ENCODE measurements at regions not wholly inside any gene's neighbourhood (a gene's known extent, or its start where the extent isn't known, plus 50 kb on each side); places are given as distances from the start of the nearest gene placed in this dataset.

GRCh38 chr13:90696656-90697055 is 650.8 kb upstream of the MIR17HG start:
- no peak overlapping the region for H3K4me3 Mint-ChIP-seq

GRCh38 chr13:90700340-90700739 is 647.1 kb upstream of the MIR17HG start:
- H3K36me3 Mint-ChIP-seq: no peaks in the 10 kb centered on the region
- H3K27me3 Mint-ChIP-seq: no peaks in the 10 kb centered on the region
- no peaks in the 10 kb centered on the region for H3K4me1 Mint-ChIP-seq
- H3K4me3 Mint-ChIP-seq: no peak overlapping the region
- H3K27ac Mint-ChIP-seq: no peak overlapping the region
- no peaks in the 10 kb centered on the region for H3K9me3 Mint-ChIP-seq

More at GRCh38 chr13:90696656-90697055, 650.8 kb upstream of the MIR17HG start:
- Mint-ChIP-seq H3K27me3 (no peaks in the 10 kb centered on the region), H3K27ac (no peak overlapping the region), H3K4me1 (no peaks in the 10 kb centered on the region), H3K9me3 (no peaks in the 10 kb centered on the region), H3K36me3 (no peaks in the 10 kb centered on the region)

- no peak overlapping the region for H3K27ac Mint-ChIP-seq
- H3K9me3 Mint-ChIP-seq: no peaks in the 10 kb centered on the region
- no peak overlapping the region for H3K4me3 Mint-ChIP-seq
- no peaks in the 10 kb centered on the region for H3K36me3 Mint-ChIP-seq
- H3K4me1 Mint-ChIP-seq: no peaks in the 10 kb centered on the region
- H3K27me3 Mint-ChIP-seq: no peaks in the 10 kb centered on the region
These were observed 646.2 kb upstream of the MIR17HG start for GRCh38 chr13:90701264-90701663.

- no peaks in the 10 kb centered on the region for H3K9me3 Mint-ChIP-seq
- H3K36me3 Mint-ChIP-seq: no peaks in the 10 kb centered on the region
- H3K27ac Mint-ChIP-seq: no peak overlapping the region
- H3K4me3 Mint-ChIP-seq: no peak overlapping the region
- H3K27me3 Mint-ChIP-seq: no peaks in the 10 kb centered on the region
- H3K4me1 Mint-ChIP-seq: no peaks in the 10 kb centered on the region
These were observed 645.4 kb upstream of the MIR17HG start for GRCh38 chr13:90702050-90702449.

- H3K4me3 Mint-ChIP-seq: no peak overlapping the region
- no peaks in the 10 kb centered on the region for H3K27me3 Mint-ChIP-seq
- H3K9me3 Mint-ChIP-seq: peaks cover 7% of the 10 kb centered on the region
- H3K27ac Mint-ChIP-seq: no peak overlapping the region
- no peaks in the 10 kb centered on the region for H3K36me3 Mint-ChIP-seq
- H3K4me1 Mint-ChIP-seq: no peaks in the 10 kb centered on the region
These were observed 640.9 kb upstream of the MIR17HG start for GRCh38 chr13:90706631-90707030.

GRCh38 chr13:90708128-90708527 is 639.4 kb upstream of the MIR17HG start:
- Mint-ChIP-seq H3K9me3 (peaks cover 7% of the 10 kb centered on the region), H3K36me3 (no peaks in the 10 kb centered on the region), H3K27ac (no peak overlapping the region), H3K27me3 (no peaks in the 10 kb centered on the region), H3K4me1 (no peaks in the 10 kb centered on the region), H3K4me3 (no peak overlapping the region)

- H3K27me3 Mint-ChIP-seq: no peaks in the 10 kb centered on the region
- H3K9me3 Mint-ChIP-seq: peaks cover 7% of the 10 kb centered on the region
- no peak overlapping the region for H3K4me3 Mint-ChIP-seq
- no peaks in the 10 kb centered on the region for H3K4me1 Mint-ChIP-seq
- H3K36me3 Mint-ChIP-seq: no peaks in the 10 kb centered on the region
- H3K27ac Mint-ChIP-seq: no peak overlapping the region
These were observed 638.2 kb upstream of the MIR17HG start for GRCh38 chr13:90709319-90709718.

- H3K36me3 Mint-ChIP-seq: no peaks in the 10 kb centered on the region
- no peak overlapping the region for H3K27ac Mint-ChIP-seq
- H3K9me3 Mint-ChIP-seq: peaks cover 7% of the 10 kb centered on the region
- no peaks in the 10 kb centered on the region for H3K27me3 Mint-ChIP-seq
- H3K4me3 Mint-ChIP-seq: no peak overlapping the region
- H3K4me1 Mint-ChIP-seq: no peaks in the 10 kb centered on the region
These were observed 637.2 kb upstream of the MIR17HG start for GRCh38 chr13:90710164-90710759.

GRCh38 chr13:90713441-90714133 is 633.9 kb upstream of the MIR17HG start:
- no peaks in the 10 kb centered on the region for H3K27me3 Mint-ChIP-seq
- H3K27ac Mint-ChIP-seq: no peak overlapping the region
- H3K4me3 Mint-ChIP-seq: no peak overlapping the region
- H3K4me1 Mint-ChIP-seq: no peaks in the 10 kb centered on the region
- H3K9me3 Mint-ChIP-seq: peaks cover 12% of the 10 kb centered on the region
- no peaks in the 10 kb centered on the region for H3K36me3 Mint-ChIP-seq

GRCh38 chr13:90715485-90715884 is 632.0 kb upstream of the MIR17HG start:
- no peaks in the 10 kb centered on the region for H3K27me3 Mint-ChIP-seq
- no peaks in the 10 kb centered on the region for H3K36me3 Mint-ChIP-seq
- H3K9me3 Mint-ChIP-seq: peaks cover 5% of the 10 kb centered on the region
- no peak overlapping the region for H3K4me3 Mint-ChIP-seq
- H3K4me1 Mint-ChIP-seq: no peaks in the 10 kb centered on the region
- H3K27ac Mint-ChIP-seq: no peak overlapping the region

GRCh38 chr13:90717451-90717936 is 630.0 kb upstream of the MIR17HG start:
- no peaks in the 10 kb centered on the region for H3K36me3 Mint-ChIP-seq
- peaks cover 9% of the 10 kb centered on the region for H3K9me3 Mint-ChIP-seq

GRCh38 chr13:90719461-90719860 is 628.0 kb upstream of the MIR17HG start:
- no peaks in the 10 kb centered on the region for H3K36me3 Mint-ChIP-seq
- no peak overlapping the region for H3K27ac Mint-ChIP-seq
- no peaks in the 10 kb centered on the region for H3K4me1 Mint-ChIP-seq
- no peaks in the 10 kb centered on the region for H3K27me3 Mint-ChIP-seq
- peaks cover 9% of the 10 kb centered on the region for H3K9me3 Mint-ChIP-seq
- H3K4me3 Mint-ChIP-seq: no peak overlapping the region

More at GRCh38 chr13:90717451-90717936, 630.0 kb upstream of the MIR17HG start:
- H3K4me3 Mint-ChIP-seq: no peak overlapping the region
- no peaks in the 10 kb centered on the region for H3K27me3 Mint-ChIP-seq
- H3K27ac Mint-ChIP-seq: no peak overlapping the region
- H3K4me1 Mint-ChIP-seq: no peaks in the 10 kb centered on the region

- H3K4me1 Mint-ChIP-seq: no peaks in the 10 kb centered on the region
- H3K36me3 Mint-ChIP-seq: no peaks in the 10 kb centered on the region
- peaks cover 6% of the 10 kb centered on the region for H3K9me3 Mint-ChIP-seq
- no peak overlapping the region for H3K4me3 Mint-ChIP-seq
- H3K27ac Mint-ChIP-seq: no peak overlapping the region
- H3K27me3 Mint-ChIP-seq: no peaks in the 10 kb centered on the region
These were observed 625.5 kb upstream of the MIR17HG start for GRCh38 chr13:90721937-90722336.

- Mint-ChIP-seq H3K36me3 (no peaks in the 10 kb centered on the region), H3K27ac (no peak overlapping the region), H3K4me3 (no peak overlapping the region), H3K27me3 (no peaks in the 10 kb centered on the region), H3K9me3 (peaks cover 4% of the 10 kb centered on the region), H3K4me1 (no peaks in the 10 kb centered on the region)
These were observed 624.1 kb upstream of the MIR17HG start for GRCh38 chr13:90723381-90723780.

GRCh38 chr13:90726375-90726774 is 621.1 kb upstream of the MIR17HG start:
- Mint-ChIP-seq H3K4me1 (no peaks in the 10 kb centered on the region), H3K27ac (no peak overlapping the region), H3K36me3 (no peaks in the 10 kb centered on the region), H3K4me3 (no peak overlapping the region), H3K9me3 (peaks cover 14% of the 10 kb centered on the region), H3K27me3 (no peaks in the 10 kb centered on the region)

GRCh38 chr13:90732049-90732448 is 615.4 kb upstream of the MIR17HG start:
- H3K27ac Mint-ChIP-seq: no peak overlapping the region
- H3K4me3 Mint-ChIP-seq: no peak overlapping the region
- no peaks in the 10 kb centered on the region for H3K27me3 Mint-ChIP-seq
- no peaks in the 10 kb centered on the region for H3K4me1 Mint-ChIP-seq
- H3K9me3 Mint-ChIP-seq: peaks cover 21% of the 10 kb centered on the region
- no peaks in the 10 kb centered on the region for H3K36me3 Mint-ChIP-seq

Measured in activated naive CD4-positive, alpha-beta T cell treated with anti-CD3 and anti-CD28 coated beads, Interleukin-2, amount 50 U/mL, for 24 hours (primary cell).